ENCODE measurements at regions not wholly inside any gene's neighbourhood (a gene's known extent, or its start where the extent isn't known, plus 50 kb on each side); places are given as distances from the start of the nearest gene placed in this dataset.

GRCh38 chr15:69816522-69816921 is 281.2 kb downstream of the TLE3 start:
- DNase-seq (ENCODE audit: low spot score) = no peak

GRCh38 chr15:69818529-69818928 is 279.2 kb downstream of the TLE3 start:
- DNase-seq (ENCODE audit: low spot score) = no peak

- DNase-seq (ENCODE audit: low spot score) = no peak
These were observed 278.3 kb downstream of the TLE3 start for GRCh38 chr15:69819371-69819770.

- no peak for DNase-seq (ENCODE audit: low spot score)
These were observed 276.9 kb downstream of the TLE3 start for GRCh38 chr15:69820819-69821218.

- no peak for DNase-seq (ENCODE audit: low spot score)
These were observed 274.4 kb downstream of the TLE3 start for GRCh38 chr15:69823223-69823907.

GRCh38 chr15:69824075-69824876 is 273.4 kb downstream of the TLE3 start:
- no peak for DNase-seq (ENCODE audit: low spot score)

- DNase-seq (ENCODE audit: low spot score) = no peak
These were observed 272.8 kb downstream of the TLE3 start for GRCh38 chr15:69824877-69825406.

GRCh38 chr15:69825941-69826818 is 271.5 kb downstream of the TLE3 start:
- no peak for DNase-seq (ENCODE audit: low spot score)

- DNase-seq (ENCODE audit: low spot score) = no peak
These were observed 270.9 kb downstream of the TLE3 start for GRCh38 chr15:69826819-69827175.

GRCh38 chr15:69827751-69828150 is 270.0 kb downstream of the TLE3 start:
- no peak for DNase-seq (ENCODE audit: low spot score)

GRCh38 chr15:69828181-69828828 is 269.4 kb downstream of the TLE3 start:
- no peak for DNase-seq (ENCODE audit: low spot score)

- no peak for DNase-seq (ENCODE audit: low spot score)
These were observed 267.7 kb downstream of the TLE3 start for GRCh38 chr15:69829974-69830373.

GRCh38 chr15:69830430-69830829 is 267.3 kb downstream of the TLE3 start:
- DNase-seq (ENCODE audit: low spot score) = no peak

GRCh38 chr15:69830876-69831275 is 266.8 kb downstream of the TLE3 start:
- no peak for DNase-seq (ENCODE audit: low spot score)

GRCh38 chr15:69834267-69834666 is 263.4 kb downstream of the TLE3 start:
- DNase-seq (ENCODE audit: low spot score) = no peak

GRCh38 chr15:69834761-69835160 is 263.0 kb downstream of the TLE3 start:
- DNase-seq (ENCODE audit: low spot score) = no peak

GRCh38 chr15:69836048-69836447 is 261.7 kb downstream of the TLE3 start:
- no peak for DNase-seq (ENCODE audit: low spot score)

- DNase-seq (ENCODE audit: low spot score) = no peak
These were observed 261.0 kb downstream of the TLE3 start for GRCh38 chr15:69836526-69837230.

- DNase-seq (ENCODE audit: low spot score) = no peak
These were observed 259.4 kb downstream of the TLE3 start for GRCh38 chr15:69838338-69838737.

- no peak for DNase-seq (ENCODE audit: low spot score)
These were observed 258.7 kb downstream of the TLE3 start for GRCh38 chr15:69838994-69839393.

GRCh38 chr15:69841113-69841828 is 256.4 kb downstream of the TLE3 start:
- DNase-seq (ENCODE audit: low spot score) = no peak

Measured in COLO829 (cell line).